ENCODE measurements at regions not wholly inside any gene's neighbourhood (a gene's known extent, or its start where the extent isn't known, plus 50 kb on each side); places are given as distances from the start of the nearest gene placed in this dataset.
"Not testable (repeated sequence)": the region's sequence is repeated elsewhere in the genome, so short reads cannot be mapped to it uniquely, and the experiment has no call there.

- H3K9me3 ChIP-seq: no peaks in the 10 kb centered on the region
- H3K4me3 ChIP-seq: no peak overlapping the region
- H3K4me1 ChIP-seq: peaks cover 0 to 14% (median 0%) of the 10 kb centered on the region in 3 donors
- no peaks in the 10 kb centered on the region for H3K27me3 ChIP-seq
- no peaks in the 10 kb centered on the region for H3K36me3 ChIP-seq
- intact Hi-C loops (cut with DNase I): no loop called here
- no peak overlapping the region for H3K27ac ChIP-seq
- TF ChIP-seq CTCF (IDR thresholded peaks at IDR 0.05): no peak
- TF ChIP-seq POLR2A (IDR thresholded peaks at IDR 0.05): no peak
- DNase-seq: no peak
- 22 to 28% methylated on average over 4 of the region's 4 CpGs for WGBS, 2 donors
Observed at GRCh38 chr13:97539651-97540610, 106.0 kb downstream of the RAP2A start.

- H3K27me3 ChIP-seq: no peaks in the 10 kb centered on the region
- no peaks in the 10 kb centered on the region for H3K36me3 ChIP-seq
- no peaks in the 10 kb centered on the region for H3K9me3 ChIP-seq
- peaks cover 0 to 14% (median 0%) of the 10 kb centered on the region in 3 donors for H3K4me1 ChIP-seq
- no peak for DNase-seq
- WGBS, 2 donors: 6 to 17% methylated on average over 6 of the region's 6 CpGs
- H3K27ac ChIP-seq: no peak overlapping the region
- intact Hi-C loops (cut with DNase I): no loop called here
- no peak overlapping the region for H3K4me3 ChIP-seq
- no peak for TF ChIP-seq POLR2A (IDR thresholded peaks at IDR 0.05)
- TF ChIP-seq CTCF (IDR thresholded peaks at IDR 0.05): no peak
Observed at GRCh38 chr13:97540696-97541095, 106.7 kb downstream of the RAP2A start.

GRCh38 chr13:97542102-97542685, 108.2 kb downstream of the RAP2A start:
- no peaks in the 10 kb centered on the region for H3K36me3 ChIP-seq
- no peaks in the 10 kb centered on the region for H3K27me3 ChIP-seq
- 68 to 70% methylated on average over 3 of the region's 4 CpGs for WGBS, 2 donors
- no peak overlapping the region for H3K4me3 ChIP-seq
- intact Hi-C loops (cut with DNase I): no loop called here
- TF ChIP-seq CTCF (IDR thresholded peaks at IDR 0.05) (no peak), POLR2A (IDR thresholded peaks at IDR 0.05) (no peak)
- no peaks in the 10 kb centered on the region for H3K9me3 ChIP-seq
- H3K27ac ChIP-seq: no peak overlapping the region
- DNase-seq: no peak
- H3K4me1 ChIP-seq: peaks cover 0 to 14% (median 0%) of the 10 kb centered on the region in 3 donors

GRCh38 chr13:97544031-97544765, 110.2 kb downstream of the RAP2A start:
- H3K36me3 ChIP-seq: no peaks in the 10 kb centered on the region
- no peaks in the 10 kb centered on the region for H3K9me3 ChIP-seq
- TF ChIP-seq POLR2A (IDR thresholded peaks at IDR 0.05): no peak
- TF ChIP-seq CTCF (IDR thresholded peaks at IDR 0.05): no peak
- peaks cover 0 to 14% (median 0%) of the 10 kb centered on the region in 3 donors for H3K4me1 ChIP-seq
- H3K27me3 ChIP-seq: no peaks in the 10 kb centered on the region
- no peak overlapping the region for H3K4me3 ChIP-seq
- intact Hi-C loops (cut with DNase I): no loop called here
- no peak for DNase-seq
- no peak overlapping the region for H3K27ac ChIP-seq
- WGBS, 2 donors: 68 to 70% methylated on average over 3 of the region's 3 CpGs

- H3K27me3 ChIP-seq; H3K36me3 ChIP-seq; DNase-seq; intact Hi-C loops (cut with DNase I); H3K4me3 ChIP-seq; H3K27ac ChIP-seq; H3K9me3 ChIP-seq: not testable (repeated sequence)
- H3K4me1 ChIP-seq: peaks cover 0 to 11% (median 0%) of the 10 kb centered on the region in 3 donors
- WGBS, 2 donors: 53 to 86% methylated on average over 3 to 7 of the region's 25 CpGs
Observed at GRCh38 chr13:97544971-97545499, 111.1 kb downstream of the RAP2A start.

All from esophagus squamous epithelium (tissue), 5 donors.